ENCODE measurements at regions not wholly inside any gene's neighbourhood (a gene's known extent, or its start where the extent isn't known, plus 50 kb on each side); places are given as distances from the start of the nearest gene placed in this dataset.

- H3K9me3 Mint-ChIP-seq = peaks cover 50% of the 10 kb centered on the region
- H3K27me3 Mint-ChIP-seq (ENCODE audit: low read depth) = peaks cover 8% of the 10 kb centered on the region
- no peak overlapping the region for H3K27ac Mint-ChIP-seq
- H3K4me1 Mint-ChIP-seq = peaks cover 18% of the 10 kb centered on the region
- no peak for DNase-seq (ENCODE audit: low spot score)
- no peak for TF ChIP-seq PRRX2 (CRISPR knock-in tag; IDR thresholded peaks at IDR 0.05)
- CTCF ChIA-PET = interaction anchor here (0.7 kb wide), 1 partner anchor 51 kb away, joined by 3 read pairs; no protein-coding TSS in a partner anchor
- ATAC-seq = peak; percentile 44
- POLR2A ChIA-PET = no interaction called here
- H3K4me3 Mint-ChIP-seq = no peak overlapping the region
- peaks cover 34% of the 10 kb centered on the region for H3K36me3 Mint-ChIP-seq
These were observed 63.5 kb upstream of the ASCC3 start for GRCh38 chr6:100944644-100945043.

GRCh38 chr6:100946021-100946540, 65.0 kb upstream of the ASCC3 start:
- Mint-ChIP-seq H3K27me3 (ENCODE audit: low read depth) (peaks cover 8% of the 10 kb centered on the region), H3K36me3 (peaks cover 34% of the 10 kb centered on the region), H3K4me1 (peaks cover 18% of the 10 kb centered on the region), H3K9me3 (peaks cover 45% of the 10 kb centered on the region), H3K27ac (no peak overlapping the region), H3K4me3 (no peak overlapping the region)
- no peak for ATAC-seq
- ChIA-PET CTCF (no interaction called here), POLR2A (no interaction called here)
- TF ChIP-seq FOXP1 (CRISPR knock-in tag; IDR thresholded peaks at IDR 0.05; ENCODE audit: borderline replicate concordance) = no peak
- no peak for TF ChIP-seq E2F1 (CRISPR knock-in tag; IDR thresholded peaks at IDR 0.05)
- TF ChIP-seq ZNF232 (CRISPR knock-in tag; IDR thresholded peaks at IDR 0.05) = no peak
- TF ChIP-seq ERG (CRISPR knock-in tag; IDR thresholded peaks at IDR 0.05) = no peak
- DNase-seq (ENCODE audit: low spot score) = no peak

- CTCF ChIA-PET = no interaction called here
- no peak overlapping the region for H3K27ac Mint-ChIP-seq
- H3K9me3 Mint-ChIP-seq = peaks cover 45% of the 10 kb centered on the region
- TF ChIP-seq MAX (CRISPR knock-in tag; IDR thresholded peaks at IDR 0.05) (no peak), TCF7 (CRISPR knock-in tag; IDR thresholded peaks at IDR 0.05; ENCODE audit: low read depth) (no peak), KAT7 (CRISPR knock-in tag; IDR thresholded peaks at IDR 0.05; ENCODE audit: borderline replicate concordance) (no peak), ZNF263 (CRISPR knock-in tag; IDR thresholded peaks at IDR 0.05; ENCODE audit: low read depth) (no peak), SMAD4 (CRISPR knock-in tag; IDR thresholded peaks at IDR 0.05) (no peak), HMGA2 (CRISPR knock-in tag; IDR thresholded peaks at IDR 0.05) (no peak), ZNF317 (CRISPR knock-in tag; IDR thresholded peaks at IDR 0.05; ENCODE audit: borderline replicate concordance, low read depth) (no peak), ELF4 (CRISPR knock-in tag; IDR thresholded peaks at IDR 0.05; ENCODE audit: low read depth) (no peak), ZMAT4 (CRISPR knock-in tag; IDR thresholded peaks at IDR 0.05) (no peak), ZNF671 (CRISPR knock-in tag; IDR thresholded peaks at IDR 0.05) (no peak), E2F5 (CRISPR knock-in tag; IDR thresholded peaks at IDR 0.05) (no peak), NFATC4 (CRISPR knock-in tag; IDR thresholded peaks at IDR 0.05) (no peak), E2F1 (CRISPR knock-in tag; IDR thresholded peaks at IDR 0.05) (no peak), ZSCAN18 (CRISPR knock-in tag; IDR thresholded peaks at IDR 0.05) (no peak), NR1H2 (CRISPR knock-in tag; IDR thresholded peaks at IDR 0.05) (no peak)
- POLR2A ChIA-PET = no interaction called here
- DNase-seq (ENCODE audit: low spot score) (no peak), ATAC-seq (no peak)
- H3K4me3 Mint-ChIP-seq = no peak overlapping the region
- peaks cover 16% of the 10 kb centered on the region for H3K4me1 Mint-ChIP-seq
- H3K36me3 Mint-ChIP-seq = peaks cover 34% of the 10 kb centered on the region
- H3K27me3 Mint-ChIP-seq (ENCODE audit: low read depth) = peaks cover 8% of the 10 kb centered on the region
These were observed 65.6 kb upstream of the ASCC3 start for GRCh38 chr6:100946711-100947110.

Data from WTC11 (cell line).